Body of pancreas (tissue), 4 donors: ENCODE measurements at regions not wholly inside any gene's neighbourhood (a gene's known extent, or its start where the extent isn't known, plus 50 kb on each side); places are given as distances from the start of the nearest gene placed in this dataset.

Source experiments
- ATAC-seq: fragments of 150-250 bp; one replicate; pipeline ENCODE4 v1.9.1; 2016
- DNase-seq, 4 donors: peaks; one replicate each; pipeline ENCODE4 v3.0.0-alpha.2; 2019
- H3K27ac ChIP-seq, 4 donors: fragments of 200-600 bp; sonication (generic); 1 replicate in 3 of 4; 2 replicates in 1 of 4; pipeline versions ENCODE4 v1.5.1 to v1.6.1; 2016 to 2019; ENCODE audit warnings: mild to moderate bottlenecking in 1 of 4, mixed read lengths in 1 of 4, moderate library complexity in 1 of 4
- H3K27me3 ChIP-seq, 2 donors: fragments of 200-600 bp; sonication (generic); one replicate each; pipeline ENCODE4 v1.6.0; 2016; ENCODE audit warnings: mild to moderate bottlenecking in 1 of 2
- H3K36me3 ChIP-seq, 2 donors: fragments of 200-600 bp; sonication (generic); replicated peaks in 1 of 2; 2 replicates each; pipeline ENCODE4 v1.5.1; 2016; ENCODE audit warnings: low read depth in 2 of 2; ENCODE audit not compliant: insufficient read depth in 1 of 2
- H3K4me1 ChIP-seq: fragments of 200-600 bp; sonication (generic); one replicate; pipeline ENCODE4 v1.6.0; 2016
- H3K4me3 ChIP-seq, 2 donors: fragments of 200-600 bp; sonication (generic); 1 replicate in 1 of 2; 2 replicates in 1 of 2; pipeline ENCODE4 v1.5.1; 2016 to 2019
- H3K9me3 ChIP-seq, 3 donors: fragments of 200-600 bp; sonication (generic); 1 replicate in 2 of 3; 2 replicates in 1 of 3; pipeline ENCODE4 v1.5.1; 2016
- CTCF ChIP-seq, 7 experiments: fragments of 450-650 bp in 4 of 7; fragments of 200-600 bp in 3 of 7; sonication (generic) in 3 of 7; IDR thresholded peaks; one replicate each; pipeline ENCODE4 v1.5.1; 2016 to 2019; ENCODE audit warnings: antibody characterized with exemption in 7 of 7
- POLR2A ChIP-seq, 3 donors: fragments of 450-650 bp; IDR thresholded peaks; one replicate each; pipeline ENCODE4 v1.6.1; 2016; ENCODE audit warnings: antibody characterized with exemption in 3 of 3, mild to moderate bottlenecking in 2 of 3
- WGBS, 2 donors: methylation state at CpG; one replicate each; pipeline ENCODE4 v1.1.5; 2017; 5-methylcytosine and 5-hydroxymethylcytosine counted together
- intact Hi-C: fragments of 100-400 bp; cut with DNase I; formaldehyde crosslinking; loops from one replicate; pipeline ENCODE4 v1.15.1; 2023

- no peak for ATAC-seq
- intact Hi-C loops, result no loop called here
These were observed 620.2 kb downstream of the QKI start for GRCh38 chr6:164034602-164035140.

GRCh38 chr6:164025180-164025579, 610.7 kb downstream of the QKI start:
- DNase-seq, result no peak
- no peaks in the 10 kb centered on the region for H3K9me3 ChIP-seq
- intact Hi-C loops, result no loop called here
- TF ChIP-seq CTCF (IDR thresholded peaks at IDR 0.05) (no peak), POLR2A (IDR thresholded peaks at IDR 0.05) (no peak)
- H3K36me3 ChIP-seq, result no peaks in the 10 kb centered on the region
- H3K27me3 ChIP-seq, result no peaks in the 10 kb centered on the region
- no peak overlapping the region for H3K4me3 ChIP-seq
- H3K4me1 ChIP-seq, result no peaks in the 10 kb centered on the region
- H3K27ac ChIP-seq, result no peak overlapping the region
- no peak for ATAC-seq
- whole genome bisulfite sequencing, 2 donors, result 60 to 76% methylated on average over 6 of the region's 6 CpGs

More at GRCh38 chr6:164034602-164035140, 620.2 kb downstream of the QKI start:
- no peaks in the 10 kb centered on the region for H3K9me3 ChIP-seq
- H3K27me3 ChIP-seq, result no peaks in the 10 kb centered on the region
- WGBS, 2 donors, result 15 to 23% methylated on average over 2 of the region's 2 CpGs
- no peaks in the 10 kb centered on the region for H3K36me3 ChIP-seq
- no peak for DNase-seq
- H3K4me3 ChIP-seq, result no peak overlapping the region
- no peaks in the 10 kb centered on the region for H3K4me1 ChIP-seq
- TF ChIP-seq CTCF (IDR thresholded peaks at IDR 0.05) (no peak), POLR2A (IDR thresholded peaks at IDR 0.05) (no peak)
- H3K27ac ChIP-seq, result no peak overlapping the region

GRCh38 chr6:164023535-164023934, 609.0 kb downstream of the QKI start:
- H3K4me3 ChIP-seq, result no peak overlapping the region
- no peak for ATAC-seq
- intact Hi-C loops, result no loop called here

GRCh38 chr6:164022632-164023031, 608.1 kb downstream of the QKI start:
- Histone ChIP-seq H3K4me1 (no peaks in the 10 kb centered on the region), H3K9me3 (no peaks in the 10 kb centered on the region), H3K27ac (no peak overlapping the region), H3K36me3 (no peaks in the 10 kb centered on the region), H3K4me3 (no peak overlapping the region), H3K27me3 (no peaks in the 10 kb centered on the region)
- ATAC-seq (no peak), DNase-seq (no peak)
- intact Hi-C loops, result no loop called here
- WGBS, 2 donors, result 73% methylated on average over 13 of the region's 13 CpGs
- TF ChIP-seq CTCF (IDR thresholded peaks at IDR 0.05), result no peak
- no peak for TF ChIP-seq POLR2A (IDR thresholded peaks at IDR 0.05)

More at GRCh38 chr6:164023535-164023934, 609.0 kb downstream of the QKI start:
- no peak for DNase-seq
- WGBS, 2 donors, result 46 to 54% methylated on average over 7 of the region's 7 CpGs
- Histone ChIP-seq H3K4me1 (no peaks in the 10 kb centered on the region), H3K27ac (no peak overlapping the region), H3K27me3 (no peaks in the 10 kb centered on the region), H3K9me3 (no peaks in the 10 kb centered on the region), H3K36me3 (no peaks in the 10 kb centered on the region)
- no peak for TF ChIP-seq POLR2A (IDR thresholded peaks at IDR 0.05)
- no peak for TF ChIP-seq CTCF (IDR thresholded peaks at IDR 0.05)

- ATAC-seq, result no peak
- WGBS, 2 donors, result 52 to 60% methylated on average over 14 of the region's 14 CpGs
- H3K4me1 ChIP-seq, result no peaks in the 10 kb centered on the region
- TF ChIP-seq CTCF (IDR thresholded peaks at IDR 0.05), result no peak
- TF ChIP-seq POLR2A (IDR thresholded peaks at IDR 0.05), result no peak
- H3K27ac ChIP-seq, result no peak overlapping the region
- no peaks in the 10 kb centered on the region for H3K36me3 ChIP-seq
- no peak for DNase-seq
- H3K9me3 ChIP-seq, result no peaks in the 10 kb centered on the region
- H3K4me3 ChIP-seq, result no peak overlapping the region
- no peaks in the 10 kb centered on the region for H3K27me3 ChIP-seq
- intact Hi-C loops, result no loop called here
These were observed 607.2 kb downstream of the QKI start for GRCh38 chr6:164021589-164022250.
